ENCODE measurements at regions not wholly inside any gene's neighbourhood (a gene's known extent, or its start where the extent isn't known, plus 50 kb on each side); places are given as distances from the start of the nearest gene placed in this dataset.
"Not testable (repeated sequence)": the region's sequence is repeated elsewhere in the genome, so short reads cannot be mapped to it uniquely, and the experiment has no call there.

DNA sequence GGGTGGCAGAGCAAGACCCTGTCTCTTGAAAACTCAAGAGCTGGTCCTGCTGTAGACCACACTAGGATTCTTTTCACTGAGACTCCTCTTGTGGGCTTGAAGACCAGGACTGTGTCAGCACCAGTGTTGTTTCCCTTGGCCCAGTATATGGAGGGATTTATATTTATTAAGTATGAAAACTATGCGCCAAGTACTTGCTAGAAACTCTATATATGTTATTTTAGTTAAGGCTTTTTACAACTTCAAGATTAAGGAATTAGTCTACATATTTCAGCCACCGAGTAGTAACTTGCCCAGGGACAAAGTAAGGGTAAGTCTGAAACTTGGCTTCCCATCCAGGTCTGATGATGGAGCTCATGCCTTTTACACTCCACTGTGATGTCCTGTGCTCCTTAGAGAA lies 488.4 kb downstream of the PCNX1 start:
- in situ Hi-C loops (cut with HindIII; ENCODE audit: low pct_unique_long_range_greater_than_20kb, low sequenced_read_pairs): no loop called here
- DNase-seq (ENCODE audit: low read depth): no peak

GRCh38 chr14:71396050-71396677 lies 488.9 kb downstream of the PCNX1 start:
- in situ Hi-C loops (cut with HindIII; ENCODE audit: low pct_unique_long_range_greater_than_20kb, low sequenced_read_pairs): no loop called here
- DNase-seq (ENCODE audit: low read depth): no peak

GRCh38 chr14:71397371-71397770 lies 490.1 kb downstream of the PCNX1 start:
- in situ Hi-C loops (cut with HindIII; ENCODE audit: low pct_unique_long_range_greater_than_20kb, low sequenced_read_pairs): no loop called here
- no peak for DNase-seq (ENCODE audit: low read depth)

GRCh38 chr14:71398450-71398849 lies 491.2 kb downstream of the PCNX1 start:
- no peak for DNase-seq (ENCODE audit: low read depth)
- in situ Hi-C loops (cut with HindIII; ENCODE audit: low pct_unique_long_range_greater_than_20kb, low sequenced_read_pairs): no loop called here

DNA sequence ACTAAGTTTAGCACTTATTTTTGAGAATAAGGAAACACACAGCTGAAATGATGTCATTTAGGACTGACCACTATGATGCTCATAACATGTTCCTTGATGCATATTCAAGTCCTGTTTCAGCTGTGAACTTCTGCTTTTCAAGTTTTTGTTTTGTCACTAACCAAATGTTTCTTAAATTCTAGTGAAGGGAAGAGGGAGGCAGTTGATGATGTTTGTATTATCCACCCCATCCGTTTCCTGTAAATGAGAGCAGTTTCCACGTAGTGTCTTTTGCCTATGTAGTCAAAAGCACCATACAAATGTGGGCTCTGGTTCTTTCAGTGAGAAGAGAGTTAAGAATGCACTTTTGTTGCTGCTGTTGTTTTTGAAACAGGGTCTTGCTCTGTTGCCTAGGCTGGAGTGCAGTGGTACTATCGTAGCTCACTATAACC lies 491.8 kb downstream of the PCNX1 start:
- in situ Hi-C loops (cut with HindIII; ENCODE audit: low pct_unique_long_range_greater_than_20kb, low sequenced_read_pairs): no loop called here
- DNase-seq (ENCODE audit: low read depth): no peak

GRCh38 chr14:71400871-71401321 lies 493.6 kb downstream of the PCNX1 start:
- in situ Hi-C loops (cut with HindIII; ENCODE audit: low pct_unique_long_range_greater_than_20kb, low sequenced_read_pairs): no loop called here
- no peak for DNase-seq (ENCODE audit: low read depth)

- DNase-seq (ENCODE audit: low read depth); in situ Hi-C loops (cut with HindIII; ENCODE audit: low pct_unique_long_range_greater_than_20kb, low sequenced_read_pairs): not testable (repeated sequence)
Measured at GRCh38 chr14:71402415-71402814, 495.2 kb downstream of the PCNX1 start.

DNA sequence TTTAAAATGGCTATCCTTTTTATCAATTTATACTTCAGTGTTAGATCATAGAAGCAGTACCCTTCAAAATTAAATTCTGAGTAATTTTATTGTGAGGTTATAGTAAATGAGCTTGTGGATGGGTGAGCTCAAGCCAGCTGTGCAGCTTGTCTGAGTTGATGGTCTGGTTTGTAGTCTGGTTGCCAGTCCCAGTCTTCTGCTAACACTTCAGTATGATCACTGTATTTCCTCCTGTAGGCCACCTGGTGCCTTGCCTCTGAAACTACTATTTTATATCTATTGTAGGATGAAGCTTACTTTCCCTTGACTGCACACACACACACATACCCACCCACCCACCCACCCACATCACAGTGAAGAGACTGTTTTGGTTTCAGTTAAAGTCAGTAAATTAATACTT lies 496.4 kb downstream of the PCNX1 start:
- DNase-seq (ENCODE audit: low read depth): no peak

DNA sequence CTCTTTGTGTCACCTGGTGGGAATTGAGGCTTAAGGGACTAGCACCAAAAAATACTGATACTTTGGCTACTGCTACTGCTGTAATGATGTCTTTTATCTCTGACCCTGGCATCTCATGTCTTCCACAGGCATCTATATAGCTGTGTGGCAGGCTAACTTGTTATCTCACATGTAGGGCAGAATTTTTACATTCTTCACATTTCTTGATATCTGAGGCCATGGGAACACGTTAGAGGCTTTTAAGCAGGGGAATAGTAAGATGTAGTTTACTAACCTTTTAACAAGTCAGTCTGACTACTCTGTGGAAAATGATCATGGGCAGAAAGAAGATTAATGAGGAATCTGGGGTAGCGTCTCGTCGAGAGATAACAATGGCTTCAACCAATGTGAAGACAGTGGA lies 498.4 kb downstream of the PCNX1 start:
- DNase-seq (ENCODE audit: low read depth): no peak
- in situ Hi-C loops (cut with HindIII; ENCODE audit: low pct_unique_long_range_greater_than_20kb, low sequenced_read_pairs): no loop called here

More for the DNA sequence above, 496.4 kb downstream of the PCNX1 start:
- in situ Hi-C loops (cut with HindIII; ENCODE audit: low pct_unique_long_range_greater_than_20kb, low sequenced_read_pairs): no loop called here

DNA sequence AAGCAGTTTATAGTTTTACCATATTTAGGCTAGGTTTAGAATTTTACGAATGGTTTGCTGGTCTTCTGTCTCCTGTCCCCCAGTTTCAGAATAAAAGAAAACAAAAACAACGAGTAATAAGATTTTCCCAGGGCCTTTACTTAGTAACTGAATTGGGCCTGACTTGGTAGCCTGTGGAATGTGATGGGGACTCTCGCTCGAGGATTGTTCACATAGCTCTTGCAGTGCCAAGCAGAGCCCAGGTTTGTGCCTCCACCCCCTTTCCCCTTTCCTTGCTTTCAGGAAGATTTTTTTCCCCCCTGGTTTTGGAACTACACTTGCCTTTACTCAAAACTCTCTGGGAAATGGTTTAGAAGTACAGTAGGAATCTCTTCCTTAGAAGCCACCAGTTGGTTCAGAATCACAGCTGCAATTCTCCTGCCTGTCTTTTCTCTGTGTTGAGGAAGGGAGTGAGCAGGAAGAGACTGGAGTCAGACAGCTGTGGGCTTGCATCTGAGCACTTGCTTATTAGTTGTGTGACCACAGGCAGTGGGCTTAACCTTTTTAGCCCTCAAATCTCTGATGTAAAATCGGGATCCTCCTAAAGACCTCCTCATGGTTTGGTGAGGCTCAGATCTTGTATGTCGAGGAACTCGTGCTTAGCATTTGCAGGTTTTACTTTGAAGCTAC lies 501.2 kb downstream of the PCNX1 start:
- in situ Hi-C loops (cut with HindIII; ENCODE audit: low pct_unique_long_range_greater_than_20kb, low sequenced_read_pairs): no loop called here
- DNase-seq (ENCODE audit: low read depth): no peak

DNA sequence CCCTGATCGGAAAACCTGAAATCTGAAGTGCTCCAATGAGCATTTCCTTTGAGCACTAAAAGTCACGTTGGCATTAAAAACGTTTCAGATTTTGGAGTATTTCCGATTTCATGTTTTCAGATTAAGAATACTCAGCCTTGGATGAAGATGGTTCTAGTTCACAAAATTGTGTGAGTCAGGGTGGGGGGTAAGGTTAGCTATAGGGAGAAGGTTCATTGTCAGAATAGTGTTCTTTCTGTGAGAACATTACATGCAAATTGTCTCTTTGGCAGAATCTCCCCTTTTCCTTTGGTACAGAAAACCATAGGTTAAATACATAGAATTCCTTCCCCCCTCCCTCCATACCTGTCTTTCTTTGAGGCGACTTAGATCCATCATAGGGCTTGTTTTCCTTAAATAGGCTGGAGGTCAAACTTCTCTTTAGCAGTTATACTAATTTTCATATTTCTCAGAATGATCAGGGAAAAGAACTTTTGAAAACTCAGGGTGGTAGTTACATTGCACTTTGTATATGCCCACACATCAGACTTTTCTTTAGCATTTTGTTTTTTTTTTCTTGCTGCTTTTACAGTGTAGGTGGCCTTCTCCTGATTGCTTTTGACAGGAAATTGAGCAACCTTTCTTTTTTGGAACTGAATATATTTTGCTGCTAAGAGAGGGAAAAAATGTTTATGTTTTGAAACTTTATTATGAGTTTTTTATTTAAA lies 503.5 kb downstream of the PCNX1 start:
- in situ Hi-C loops (cut with HindIII; ENCODE audit: low pct_unique_long_range_greater_than_20kb, low sequenced_read_pairs): no loop called here
- no peak for DNase-seq (ENCODE audit: low read depth)

DNA sequence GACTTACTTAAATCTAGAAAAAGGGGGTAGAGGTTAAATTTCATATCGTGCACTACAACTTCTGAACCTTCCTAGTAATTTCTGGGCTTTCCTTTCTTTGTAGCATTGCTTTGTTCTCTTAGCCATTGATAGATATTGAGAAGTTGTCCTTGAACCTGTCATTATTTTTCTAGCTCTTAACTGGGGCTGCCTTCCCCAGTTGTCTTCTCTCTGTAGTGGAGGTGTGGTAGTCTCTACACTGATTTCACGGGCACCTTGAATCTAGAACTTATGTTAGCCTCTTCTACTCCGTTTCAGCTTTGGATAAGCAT lies 504.0 kb downstream of the PCNX1 start:
- in situ Hi-C loops (cut with HindIII; ENCODE audit: low pct_unique_long_range_greater_than_20kb, low sequenced_read_pairs): no loop called here
- DNase-seq (ENCODE audit: low read depth): no peak

GRCh38 chr14:71411738-71412137 lies 504.5 kb downstream of the PCNX1 start:
- DNase-seq (ENCODE audit: low read depth): no peak
- in situ Hi-C loops (cut with HindIII; ENCODE audit: low pct_unique_long_range_greater_than_20kb, low sequenced_read_pairs): no loop called here

GRCh38 chr14:71414631-71415403 lies 507.6 kb downstream of the PCNX1 start:
- DNase-seq (ENCODE audit: low read depth): no peak

DNA sequence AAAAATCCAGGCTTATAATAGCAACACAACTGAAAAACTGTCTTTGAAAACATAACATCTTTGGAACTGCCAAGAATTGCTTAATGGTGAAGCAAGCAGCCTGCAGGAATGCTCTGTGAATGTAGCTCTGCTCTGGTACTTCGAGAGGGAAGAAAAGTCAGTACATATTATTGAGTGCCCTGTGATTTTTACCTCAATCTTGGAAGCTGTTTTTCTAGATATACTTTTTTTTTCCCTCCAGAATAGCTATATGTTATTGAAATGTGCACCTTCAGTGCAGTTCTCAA lies 508.1 kb downstream of the PCNX1 start:
- in situ Hi-C loops (cut with HindIII; ENCODE audit: low pct_unique_long_range_greater_than_20kb, low sequenced_read_pairs): no loop called here

More at GRCh38 chr14:71414631-71415403, 507.6 kb downstream of the PCNX1 start:
- in situ Hi-C loops (cut with HindIII; ENCODE audit: low pct_unique_long_range_greater_than_20kb, low sequenced_read_pairs): no loop called here

DNA sequence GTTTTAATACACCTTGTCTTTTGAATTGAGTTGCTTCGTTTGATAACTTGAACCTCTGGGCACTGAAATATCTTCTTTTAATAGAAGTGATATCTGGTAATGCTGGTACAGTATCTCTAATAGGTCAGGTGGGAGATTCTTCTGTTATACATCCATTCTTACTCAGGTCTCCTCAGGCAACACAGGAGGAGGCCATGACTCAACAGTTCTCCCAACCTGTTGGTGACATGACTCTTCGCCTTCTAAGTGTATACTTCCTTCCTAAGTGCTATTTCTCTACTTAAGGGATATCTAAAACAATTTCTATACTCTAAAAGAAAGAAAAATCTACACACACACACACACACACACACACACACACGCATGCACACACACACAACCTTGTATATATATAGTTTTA lies 509.1 kb downstream of the PCNX1 start:
- no peak for DNase-seq (ENCODE audit: low read depth)
- in situ Hi-C loops (cut with HindIII; ENCODE audit: low pct_unique_long_range_greater_than_20kb, low sequenced_read_pairs): no loop called here

More for the DNA sequence above, 508.1 kb downstream of the PCNX1 start:
- DNase-seq (ENCODE audit: low read depth): no peak

DNA sequence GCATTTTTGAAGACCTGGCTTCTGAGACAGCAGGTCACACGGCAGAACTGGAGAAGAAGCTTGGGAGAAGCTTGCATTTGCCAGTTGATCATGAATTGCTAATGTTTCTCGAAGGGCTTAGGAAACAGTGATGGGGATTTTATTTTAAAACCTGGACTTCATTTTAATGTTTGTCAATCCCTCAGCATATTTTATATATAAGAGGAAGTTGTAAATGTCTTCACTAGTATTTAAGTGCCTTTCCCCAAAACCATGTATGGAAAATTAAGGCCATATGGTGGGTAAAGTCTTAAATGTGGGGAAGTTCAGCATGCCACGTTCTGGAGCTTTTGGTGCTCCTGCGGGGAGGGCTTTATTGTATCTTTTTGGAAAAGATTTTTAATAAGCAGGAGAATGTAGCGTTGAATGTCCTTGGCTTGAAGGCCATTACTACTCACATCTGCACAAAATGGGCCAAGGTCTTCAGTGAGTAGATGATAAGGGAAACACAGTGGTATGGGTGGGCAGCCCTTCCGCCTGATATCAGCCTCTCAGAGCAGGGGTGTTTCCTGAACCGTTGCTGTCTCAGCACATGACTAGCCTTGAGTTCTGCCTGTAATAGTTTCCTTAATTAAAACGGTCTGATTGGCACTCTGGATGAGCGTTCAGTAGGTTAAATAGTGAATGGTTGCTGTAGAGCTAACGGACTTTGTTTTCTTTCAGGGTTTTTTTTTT lies 511.4 kb downstream of the PCNX1 start:
- in situ Hi-C loops (cut with HindIII; ENCODE audit: low pct_unique_long_range_greater_than_20kb, low sequenced_read_pairs): no loop called here
- no peak for DNase-seq (ENCODE audit: low read depth)

DNA sequence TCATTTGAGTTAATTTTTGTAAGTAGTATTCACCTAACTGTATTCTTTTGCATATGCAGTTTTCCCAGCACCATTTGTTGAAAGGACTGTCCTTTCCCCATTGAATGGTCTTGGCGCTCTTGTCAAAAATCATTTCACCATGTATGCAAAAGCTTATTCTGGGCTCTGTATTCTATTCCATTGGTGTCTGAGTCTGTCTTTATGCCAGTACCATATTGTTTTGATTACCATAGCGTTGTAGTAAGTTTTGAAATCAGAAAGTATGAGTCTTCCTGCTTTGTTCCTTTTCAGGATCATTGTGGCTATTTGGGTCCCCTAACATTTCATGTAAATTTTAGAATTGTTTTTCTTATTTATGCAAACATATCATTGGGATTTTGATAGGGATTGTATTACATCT lies 508.7 kb upstream of the RGS6 start:
- in situ Hi-C loops (cut with HindIII; ENCODE audit: low pct_unique_long_range_greater_than_20kb, low sequenced_read_pairs): no loop called here
- no peak for DNase-seq (ENCODE audit: low read depth)
